Chondrocyte (in vitro differentiated cells): ENCODE measurements at regions not wholly inside any gene's neighbourhood (a gene's known extent, or its start where the extent isn't known, plus 50 kb on each side); places are given as distances from the start of the nearest gene placed in this dataset.

ENCODE experiments used
- DNase-seq: peaks from one replicate; pipeline ENCODE4 v3.0.0; 2021; ENCODE audit warnings: mixed read lengths, low spot score
- H3K27ac Mint-ChIP-seq: one replicate; pipeline ENCODE4 v1.8.0; 2021; ENCODE audit warnings: mild to moderate bottlenecking, moderate library complexity, mixed read lengths; ENCODE audit not compliant: unreplicated experiment
- H3K27me3 Mint-ChIP-seq: 2 replicates; pipeline ENCODE4 v1.8.0; 2021; ENCODE audit warnings: low read depth, mixed read lengths
- H3K36me3 Mint-ChIP-seq: 2 replicates; pipeline ENCODE4 v1.8.0; 2021; ENCODE audit warnings: low read depth, mixed read lengths
- H3K4me1 Mint-ChIP-seq: 2 replicates; pipeline ENCODE4 v1.8.0; 2021; ENCODE audit warnings: low read depth, mild to moderate bottlenecking, mixed read lengths
- H3K4me3 Mint-ChIP-seq: one replicate; pipeline ENCODE4 v1.8.0; 2021; ENCODE audit warnings: mild to moderate bottlenecking, moderate library complexity, mixed read lengths; ENCODE audit not compliant: unreplicated experiment
- H3K9me3 Mint-ChIP-seq: 2 replicates; pipeline ENCODE4 v1.8.0; 2021; ENCODE audit warnings: low read depth, mixed read lengths
- CTCF ChIP-seq: fragments of 200-600 bp; sonication (generic); IDR thresholded peaks from 2 replicates; pipeline ENCODE4 v1.5.0; 2021; ENCODE audit warnings: antibody characterized with exemption, mild to moderate bottlenecking, moderate library complexity

GRCh38 chr3:152713989-152714388, 120.9 kb upstream of the P2RY1 start:
- no peak overlapping the region for H3K27ac Mint-ChIP-seq
- H3K4me3 Mint-ChIP-seq, result no peak overlapping the region
- H3K4me1 Mint-ChIP-seq, result no peaks in the 10 kb centered on the region
- peaks cover 1% of the 10 kb centered on the region for H3K27me3 Mint-ChIP-seq
- TF ChIP-seq CTCF, result peak; percentile 31
- no peaks in the 10 kb centered on the region for H3K36me3 Mint-ChIP-seq
- DNase-seq, result no peak
- no peaks in the 10 kb centered on the region for H3K9me3 Mint-ChIP-seq

GRCh38 chr3:152714507-152714906, 120.4 kb upstream of the P2RY1 start:
- Mint-ChIP-seq H3K36me3 (no peaks in the 10 kb centered on the region), H3K9me3 (no peaks in the 10 kb centered on the region), H3K4me1 (no peaks in the 10 kb centered on the region), H3K27ac (no peak overlapping the region), H3K27me3 (peaks cover 1% of the 10 kb centered on the region), H3K4me3 (no peak overlapping the region)
- no peak for TF ChIP-seq CTCF
- DNase-seq, result no peak

- Mint-ChIP-seq H3K27ac (no peak overlapping the region), H3K4me1 (no peaks in the 10 kb centered on the region), H3K27me3 (peaks cover 3% of the 10 kb centered on the region), H3K36me3 (peaks cover 2% of the 10 kb centered on the region), H3K9me3 (peaks cover 6% of the 10 kb centered on the region), H3K4me3 (no peak overlapping the region)
- DNase-seq, result no peak
- TF ChIP-seq CTCF, result no peak
Observed at GRCh38 chr3:152717252-152717651, 117.7 kb upstream of the P2RY1 start.

- no peak overlapping the region for H3K4me3 Mint-ChIP-seq
- peaks cover 3% of the 10 kb centered on the region for H3K27me3 Mint-ChIP-seq
- peaks cover 6% of the 10 kb centered on the region for H3K9me3 Mint-ChIP-seq
- H3K27ac Mint-ChIP-seq, result no peak overlapping the region
- H3K36me3 Mint-ChIP-seq, result peaks cover 2% of the 10 kb centered on the region
- no peak for TF ChIP-seq CTCF
- DNase-seq, result no peak
- H3K4me1 Mint-ChIP-seq, result no peaks in the 10 kb centered on the region
Observed at GRCh38 chr3:152718810-152719209, 116.1 kb upstream of the P2RY1 start.

- peaks cover 6% of the 10 kb centered on the region for H3K9me3 Mint-ChIP-seq
- H3K4me1 Mint-ChIP-seq, result no peaks in the 10 kb centered on the region
- no peak overlapping the region for H3K27ac Mint-ChIP-seq
- H3K27me3 Mint-ChIP-seq, result peaks cover 3% of the 10 kb centered on the region
- H3K36me3 Mint-ChIP-seq, result peaks cover 2% of the 10 kb centered on the region
- H3K4me3 Mint-ChIP-seq, result no peak overlapping the region
- DNase-seq, result no peak
- no peak for TF ChIP-seq CTCF
Observed at GRCh38 chr3:152719264-152719663, 115.7 kb upstream of the P2RY1 start.
